A549 (cell line): ENCODE measurements at regions not wholly inside any gene's neighbourhood (a gene's known extent, or its start where the extent isn't known, plus 50 kb on each side); places are given as distances from the start of the nearest gene placed in this dataset.

Source experiments
- ATAC-seq, 2 experiments: fragments of 200-7000 bp in 1 of 2; fragments of >200 bp in 1 of 2; cut with Nextera tagmentation in 1 of 2; cut with Tn5 transposase in 1 of 2; 3 replicates each; pipeline versions ENCODE4 v1.8.0 to v1.9.1; 2018 to 2020; ENCODE audit warnings: mild to moderate bottlenecking in 1 of 2, moderate library complexity in 1 of 2
- CTCF ChIA-PET: fragments of 300-600 bp; sonication (Branson Sonifier 250); formaldehyde crosslinking; extraction: SDS; loops from one replicate; lab custom pipeline; 2021; ENCODE audit warnings: antibody characterized with exemption, inconsistent platforms; lab: Yijun Ruan, JAX
- POLR2A ChIA-PET: fragments of 350-600 bp; formaldehyde crosslinking; extraction: SDS; loops from one replicate; lab custom pipeline; 2021; ENCODE audit warnings: antibody characterized with exemption, inconsistent platforms; lab: Yijun Ruan, JAX
- DNase-seq, 2 experiments: peaks; one replicate each; pipeline versions ENCODE4 v3.0.0 to v3.0.0-alpha.2; 2011 to 2016; ENCODE audit warnings: low read depth in 1 of 2, low spot score in 1 of 2
- FAIRE-seq: peaks from 2 replicates; lab custom pipeline; 2011; peaks lifted over from hg19 to GRCh38; lab: Jason Lieb, UNC
- H3K27ac ChIP-seq, 2 experiments: fragments of >200 bp; sonication (Bioruptor Twin); formaldehyde crosslinking; 3 replicates each; pipeline ENCODE4 v1.5.1; 2016 to 2017
- H3K4me1 ChIP-seq: fragments of >200 bp; sonication (Bioruptor Twin); formaldehyde crosslinking; 3 replicates; pipeline ENCODE4 v1.6.1; 2016
- H3K4me2 ChIP-seq: fragments of >200 bp; sonication (Bioruptor Twin); formaldehyde crosslinking; 3 replicates; pipeline ENCODE4 v1.6.1; 2016
- H3K4me3 ChIP-seq: fragments of >200 bp; sonication (Bioruptor Twin); formaldehyde crosslinking; 3 replicates; pipeline ENCODE4 v1.5.1; 2016
- H3K9me3 ChIP-seq: fragments of >200 bp; sonication (Bioruptor Twin); formaldehyde crosslinking; 3 replicates; pipeline ENCODE4 v1.6.1; 2016
- BCL3 ChIP-seq: fragments of >200 bp; sonication (Bioruptor Twin); formaldehyde crosslinking; IDR thresholded peaks from 3 replicates; pipeline ENCODE4 v1.6.1; 2016
- BHLHE40 ChIP-seq: IDR thresholded peaks from 2 replicates; pipeline ENCODE4 v1.6.1; 2012; ENCODE audit warnings: low read depth, low read length, inconsistent platforms
- CBX2 ChIP-seq: fragments of 200-600 bp; sonication (generic); IDR thresholded peaks from 2 replicates; pipeline ENCODE4 v1.6.1; 2016; ENCODE audit warnings: low read depth, mild to moderate bottlenecking, borderline replicate concordance
- CBX8 ChIP-seq: fragments of 200-600 bp; sonication (generic); IDR thresholded peaks from 2 replicates; pipeline ENCODE4 v1.6.1; 2016
- CHD4 ChIP-seq: fragments of 200-600 bp; sonication (generic); IDR thresholded peaks from 2 replicates; pipeline ENCODE4 v1.6.1; 2016; ENCODE audit warnings: antibody characterized with exemption, mild to moderate bottlenecking, borderline replicate concordance
- FOXS1 ChIP-seq: fragments of 250-450 bp; sonication (Bioruptor Pico); IDR thresholded peaks from 2 replicates; pipeline ENCODE4 v1.5.0; 2020; ENCODE audit warnings: mild to moderate bottlenecking, moderate library complexity
- GATA3 ChIP-seq: IDR thresholded peaks from 2 replicates; pipeline ENCODE4 v1.6.1; 2012; ENCODE audit warnings: borderline replicate concordance
- HEYL ChIP-seq: fragments of 250-450 bp; sonication (Bioruptor Pico); IDR thresholded peaks from 2 replicates; pipeline ENCODE4 v1.8.0; 2021; ENCODE audit warnings: mild to moderate bottlenecking, moderate library complexity
- HOXA7 ChIP-seq: fragments of 250-450 bp; sonication (Bioruptor Pico); IDR thresholded peaks from 2 replicates; pipeline ENCODE4 v1.5.0; 2020; ENCODE audit warnings: mild to moderate bottlenecking, moderate library complexity
- HOXB13 ChIP-seq: fragments of 250-450 bp; sonication (Bioruptor Pico); IDR thresholded peaks from 2 replicates; pipeline ENCODE4 v1.5.0; 2020; ENCODE audit warnings: low read depth, mild to moderate bottlenecking, moderate library complexity
- MYC ChIP-seq: IDR thresholded peaks from 2 replicates; pipeline ENCODE4 v1.6.1; 2012; ENCODE audit warnings: mild to moderate bottlenecking, inconsistent platforms, low read length, improper control_type of control experiment, borderline replicate concordance
- PBX3 ChIP-seq: IDR thresholded peaks from 2 replicates; pipeline ENCODE4 v1.6.1; 2012
- POLR2A ChIP-seq: IDR thresholded peaks from 2 replicates; pipeline ENCODE4 v1.6.1; 2012; ENCODE audit warnings: mild to moderate bottlenecking, low read length
- POLR2AphosphoS2 ChIP-seq: conservative IDR thresholded peaks from 2 replicates; pipeline ENCODE4 v1.6.1; 2012; ENCODE audit warnings: low read length, improper control_type of control experiment, inconsistent platforms
- RCOR1 ChIP-seq: fragments of 150-350 bp; IDR thresholded peaks from 2 replicates; pipeline ENCODE4 v1.6.1; 2014; ENCODE audit warnings: antibody characterized with exemption, low read length, low read depth
- RFX5 ChIP-seq: fragments of 450-650 bp; IDR thresholded peaks from 2 replicates; pipeline ENCODE4 v1.7.1; 2014; ENCODE audit warnings: antibody characterized with exemption, mild to moderate bottlenecking, moderate library complexity
- ZNF302 ChIP-seq: fragments of 250-450 bp; sonication (Bioruptor Pico); IDR thresholded peaks from 2 replicates; pipeline ENCODE4 v1.9.0; 2021; ENCODE audit warnings: inconsistent platforms, mild to moderate bottlenecking, moderate library complexity
- ZSCAN20 ChIP-seq: fragments of 250-450 bp; sonication (Bioruptor Pico); IDR thresholded peaks from 2 replicates; pipeline ENCODE4 v1.8.0; 2022; ENCODE audit warnings: mild to moderate bottlenecking, moderate library complexity
- WGBS: methylation state at CpG from one replicate; pipeline ENCODE4 v1.1.6; 2017; ENCODE audit errors: missing lambda C conversion rate; 5-methylcytosine and 5-hydroxymethylcytosine counted together
- TF ChIP-seq, protein P1 (sequence below): IDR thresholded peaks from 2 replicates; pipeline ENCODE4 v1.6.1; 2012
- TF ChIP-seq, protein P2 (sequence below): fragments of 450-650 bp; IDR thresholded peaks from 2 replicates; pipeline ENCODE4 v1.6.1; 2014; ENCODE audit warnings: antibody characterized with exemption
- TF ChIP-seq, protein P3 (sequence below): fragments of >200 bp; sonication (Bioruptor Twin); formaldehyde crosslinking; IDR thresholded peaks from 3 replicates; pipeline ENCODE4 v1.5.1; 2016
- TF ChIP-seq, protein P4 (sequence below): IDR thresholded peaks from 2 replicates; pipeline ENCODE4 v1.6.1; 2012; ENCODE audit warnings: low read depth, borderline replicate concordance

GRCh38 chr3:197356741-197357140, 58.3 kb upstream of the DLG1 start:
- Histone ChIP-seq H3K27ac (no peak overlapping the region), H3K9me3 (peaks cover 15% of the 10 kb centered on the region), H3K4me2 (no peak overlapping the region), H3K4me3 (no peak overlapping the region), H3K4me1 (no peaks in the 10 kb centered on the region)
- no peak for ATAC-seq
- DNase-seq, result no peak
- CTCF ChIA-PET, result no interaction called here
- no peak for FAIRE-seq
- POLR2A ChIA-PET, result no interaction called here
- no peak for TF ChIP-seq BHLHE40
- TF ChIP-seq, protein P1, sequence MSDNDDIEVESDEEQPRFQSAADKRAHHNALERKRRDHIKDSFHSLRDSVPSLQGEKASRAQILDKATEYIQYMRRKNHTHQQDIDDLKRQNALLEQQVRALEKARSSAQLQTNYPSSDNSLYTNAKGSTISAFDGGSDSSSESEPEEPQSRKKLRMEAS, result no peak
- no peak for TF ChIP-seq ZSCAN20 (CRISPR knock-in tag)
- no peak for TF ChIP-seq GATA3
- no peak for TF ChIP-seq CBX2
- TF ChIP-seq PBX3, result no peak
- no peak for TF ChIP-seq CBX8
- TF ChIP-seq, protein P2, sequence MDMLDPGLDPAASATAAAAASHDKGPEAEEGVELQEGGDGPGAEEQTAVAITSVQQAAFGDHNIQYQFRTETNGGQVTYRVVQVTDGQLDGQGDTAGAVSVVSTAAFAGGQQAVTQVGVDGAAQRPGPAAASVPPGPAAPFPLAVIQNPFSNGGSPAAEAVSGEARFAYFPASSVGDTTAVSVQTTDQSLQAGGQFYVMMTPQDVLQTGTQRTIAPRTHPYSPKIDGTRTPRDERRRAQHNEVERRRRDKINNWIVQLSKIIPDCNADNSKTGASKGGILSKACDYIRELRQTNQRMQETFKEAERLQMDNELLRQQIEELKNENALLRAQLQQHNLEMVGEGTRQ, result no peak
- no peak for TF ChIP-seq FOXS1 (CRISPR knock-in tag)
- TF ChIP-seq HEYL (CRISPR knock-in tag), result no peak
- no peak for TF ChIP-seq MYC
- TF ChIP-seq ZNF302 (CRISPR knock-in tag), result no peak
- TF ChIP-seq, protein P3, sequence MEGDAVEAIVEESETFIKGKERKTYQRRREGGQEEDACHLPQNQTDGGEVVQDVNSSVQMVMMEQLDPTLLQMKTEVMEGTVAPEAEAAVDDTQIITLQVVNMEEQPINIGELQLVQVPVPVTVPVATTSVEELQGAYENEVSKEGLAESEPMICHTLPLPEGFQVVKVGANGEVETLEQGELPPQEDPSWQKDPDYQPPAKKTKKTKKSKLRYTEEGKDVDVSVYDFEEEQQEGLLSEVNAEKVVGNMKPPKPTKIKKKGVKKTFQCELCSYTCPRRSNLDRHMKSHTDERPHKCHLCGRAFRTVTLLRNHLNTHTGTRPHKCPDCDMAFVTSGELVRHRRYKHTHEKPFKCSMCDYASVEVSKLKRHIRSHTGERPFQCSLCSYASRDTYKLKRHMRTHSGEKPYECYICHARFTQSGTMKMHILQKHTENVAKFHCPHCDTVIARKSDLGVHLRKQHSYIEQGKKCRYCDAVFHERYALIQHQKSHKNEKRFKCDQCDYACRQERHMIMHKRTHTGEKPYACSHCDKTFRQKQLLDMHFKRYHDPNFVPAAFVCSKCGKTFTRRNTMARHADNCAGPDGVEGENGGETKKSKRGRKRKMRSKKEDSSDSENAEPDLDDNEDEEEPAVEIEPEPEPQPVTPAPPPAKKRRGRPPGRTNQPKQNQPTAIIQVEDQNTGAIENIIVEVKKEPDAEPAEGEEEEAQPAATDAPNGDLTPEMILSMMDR, result no peak
- no peak for TF ChIP-seq POLR2A
- TF ChIP-seq BCL3, result no peak
- no peak for TF ChIP-seq RFX5
- WGBS, result 79% methylated on average over 5 of the region's 5 CpGs

DNA sequence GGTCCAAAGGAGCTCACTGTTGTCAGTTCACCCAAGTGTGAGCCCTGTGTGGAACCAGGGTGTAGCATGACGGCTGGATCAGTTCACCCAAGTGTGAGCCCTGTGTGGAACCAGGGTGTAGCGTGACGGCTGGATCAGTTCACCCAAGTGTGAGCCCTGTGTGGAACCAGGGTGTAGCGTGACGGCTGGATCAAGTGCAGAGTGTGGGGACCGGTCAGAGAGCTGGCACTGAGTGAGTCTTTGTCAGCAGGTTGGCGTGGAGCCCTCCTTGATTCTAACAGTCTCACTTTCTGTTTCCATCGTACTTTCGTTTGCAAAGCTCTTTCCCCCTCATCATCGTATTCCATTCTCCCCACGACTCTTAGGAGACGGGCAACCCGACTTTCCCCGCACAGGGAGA, 57.9 kb upstream of the DLG1 start:
- WGBS, result 90% methylated on average over 14 of the region's 14 CpGs
- Histone ChIP-seq H3K4me1 (no peaks in the 10 kb centered on the region), H3K27ac (no peak overlapping the region), H3K4me3 (no peak overlapping the region), H3K4me2 (no peak overlapping the region), H3K9me3 (peaks cover 15% of the 10 kb centered on the region; the same call in 2 of the 3 replicates)
- FAIRE-seq (no peak), DNase-seq (no peak), ATAC-seq (no peak)
- TF ChIP-seq, protein P3, result no peak
- no peak for TF ChIP-seq HOXA7 (CRISPR knock-in tag)
- TF ChIP-seq POLR2AphosphoS2, result no peak
- no peak for TF ChIP-seq HOXB13 (CRISPR knock-in tag)
- TF ChIP-seq HEYL (CRISPR knock-in tag), result no peak
- TF ChIP-seq RCOR1, result no peak
- TF ChIP-seq, protein P4, sequence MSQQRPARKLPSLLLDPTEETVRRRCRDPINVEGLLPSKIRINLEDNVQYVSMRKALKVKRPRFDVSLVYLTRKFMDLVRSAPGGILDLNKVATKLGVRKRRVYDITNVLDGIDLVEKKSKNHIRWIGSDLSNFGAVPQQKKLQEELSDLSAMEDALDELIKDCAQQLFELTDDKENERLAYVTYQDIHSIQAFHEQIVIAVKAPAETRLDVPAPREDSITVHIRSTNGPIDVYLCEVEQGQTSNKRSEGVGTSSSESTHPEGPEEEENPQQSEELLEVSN, result no peak
- TF ChIP-seq CHD4, result no peak
- ChIA-PET POLR2A (no interaction called here), CTCF (no interaction called here)
